GM23338 (cell line): ENCODE measurements at regions not wholly inside any gene's neighbourhood (a gene's known extent, or its start where the extent isn't known, plus 50 kb on each side); places are given as distances from the start of the nearest gene placed in this dataset.
A peak's percentile ranks its signal among the peaks of the same experiment; 100 is the strongest.

ENCODE experiments used
- ATAC-seq: fragments of 200-7000 bp; cut with Tn5 transposase; 3 replicates; pipeline ENCODE4 v1.9.1; 2020
- DNase-seq: peaks from one replicate; pipeline ENCODE4 v3.0.0-alpha.2; 2015; ENCODE audit warnings: low spot score
- H2AFZ ChIP-seq: fragments of 200-600 bp; sonication (generic); 2 replicates; pipeline ENCODE4 v1.8.0; 2016; ENCODE audit warnings: antibody characterized with exemption, mild to moderate bottlenecking, moderate library complexity
- H3F3A ChIP-seq: fragments of 200-600 bp; sonication (generic); replicated peaks from 2 replicates; pipeline ENCODE4 v1.8.0; 2017; ENCODE audit warnings: antibody characterized with exemption, mixed run types, low read depth
- H3K27ac ChIP-seq: fragments of 200-600 bp; sonication (generic); 2 replicates; pipeline ENCODE4 v1.6.1; 2016; ENCODE audit warnings: low read depth
- H3K27me3 ChIP-seq: fragments of 200-600 bp; sonication (generic); 2 replicates; pipeline ENCODE4 v1.8.0; 2016; ENCODE audit warnings: mild to moderate bottlenecking, mixed run types, moderate library complexity; ENCODE audit not compliant: insufficient read depth
- H3K36me3 ChIP-seq: fragments of 200-600 bp; sonication (generic); 2 replicates; pipeline ENCODE4 v1.8.0; 2016; ENCODE audit warnings: mild to moderate bottlenecking; ENCODE audit not compliant: insufficient read depth
- H3K4me1 ChIP-seq: fragments of 200-600 bp; sonication (generic); 2 replicates; pipeline ENCODE4 v1.8.0; 2016; ENCODE audit warnings: mild to moderate bottlenecking, moderate library complexity; ENCODE audit not compliant: insufficient read depth
- H3K4me2 ChIP-seq: fragments of 200-600 bp; sonication (generic); 2 replicates; pipeline ENCODE4 v1.7.1; 2017; ENCODE audit warnings: mixed run types
- H3K4me3 ChIP-seq: fragments of 200-600 bp; sonication (generic); 2 replicates; pipeline ENCODE4 v1.6.1; 2016; ENCODE audit warnings: mixed run types
- H3K79me2 ChIP-seq: fragments of 200-600 bp; sonication (generic); replicated peaks from 2 replicates; pipeline ENCODE4 v1.8.0; 2017; ENCODE audit warnings: mild to moderate bottlenecking; ENCODE audit not compliant: insufficient read depth
- H3K9me2 ChIP-seq: fragments of 200-600 bp; sonication (generic); 2 replicates; pipeline ENCODE4 v1.8.0; 2017; ENCODE audit not compliant: insufficient read depth
- H4K20me1 ChIP-seq: fragments of 200-600 bp; sonication (generic); replicated peaks from 2 replicates; pipeline ENCODE4 v1.8.0; 2017; ENCODE audit warnings: mild to moderate bottlenecking; ENCODE audit not compliant: insufficient read depth
- H3K27ac Mint-ChIP-seq: 2 replicates; pipeline ENCODE4 v1.8.0; 2020; ENCODE audit warnings: inconsistent platforms, mild to moderate bottlenecking, moderate library complexity, mixed read lengths
- H3K27me3 Mint-ChIP-seq: 3 replicates; pipeline ENCODE4 v1.8.0; 2022; ENCODE audit warnings: low read depth, mild to moderate bottlenecking, moderate library complexity, mixed read lengths, inconsistent platforms; ENCODE audit not compliant: insufficient read depth, poor library complexity
- H3K36me3 Mint-ChIP-seq: 3 replicates; pipeline ENCODE4 v1.8.0; 2021; ENCODE audit warnings: low read depth, mild to moderate bottlenecking, inconsistent platforms, moderate library complexity, mixed read lengths
- H3K4me1 Mint-ChIP-seq: 3 replicates; pipeline ENCODE4 v1.8.0; 2020; ENCODE audit warnings: mild to moderate bottlenecking, inconsistent platforms, mixed read lengths
- H3K4me3 Mint-ChIP-seq: 3 replicates; pipeline ENCODE4 v1.8.0; 2021; ENCODE audit warnings: moderate library complexity, mild to moderate bottlenecking, inconsistent platforms, mixed read lengths
- H3K9me3 Mint-ChIP-seq: 3 replicates; pipeline ENCODE4 v1.8.0; 2020; ENCODE audit warnings: moderate library complexity, mild to moderate bottlenecking, inconsistent platforms, mixed read lengths
- CREB1 ChIP-seq: fragments of 250-450 bp; sonication (Bioruptor Pico); IDR thresholded peaks from 2 replicates; pipeline ENCODE4 v1.5.0; 2020; ENCODE audit warnings: low read depth, mild to moderate bottlenecking, moderate library complexity
- EZH2 ChIP-seq: fragments of 200-600 bp; sonication (generic); IDR thresholded peaks from one replicate; pipeline ENCODE4 v1.8.0; 2017; ENCODE audit warnings: antibody characterized with exemption, mild to moderate bottlenecking, low read depth; ENCODE audit not compliant: unreplicated experiment
- EZH2phosphoT487 ChIP-seq: fragments of 200-600 bp; sonication (generic); IDR thresholded peaks from one replicate; pipeline ENCODE4 v1.8.1; 2018; ENCODE audit warnings: antibody characterized with exemption; ENCODE audit not compliant: unreplicated experiment
- NANOG ChIP-seq: IDR thresholded peaks from 2 replicates; pipeline ENCODE4 v1.6.1; 2016; ENCODE audit warnings: antibody characterized with exemption, borderline replicate concordance
- POLR2AphosphoS5 ChIP-seq: IDR thresholded peaks from 2 replicates; pipeline ENCODE4 v1.6.1; 2016; ENCODE audit warnings: antibody characterized with exemption, low read depth
- STAT1 ChIP-seq: IDR thresholded peaks from one replicate; pipeline ENCODE4 v1.6.1; 2016; ENCODE audit warnings: antibody characterized with exemption; ENCODE audit not compliant: unreplicated experiment
- ZNF114 ChIP-seq: fragments of 250-450 bp; sonication (Bioruptor Pico); IDR thresholded peaks from 2 replicates; pipeline ENCODE4 v1.5.0; 2020; ENCODE audit warnings: mild to moderate bottlenecking, moderate library complexity
- ZNF331 ChIP-seq: fragments of 250-450 bp; sonication (Bioruptor Pico); IDR thresholded peaks from 2 replicates; pipeline ENCODE4 v1.5.0; 2020; ENCODE audit warnings: low read depth, mild to moderate bottlenecking, moderate library complexity
- TF ChIP-seq, protein P1 (sequence below): fragments of 250-450 bp; sonication (Bioruptor Pico); IDR thresholded peaks from 2 replicates; pipeline ENCODE4 v1.5.0; 2020; ENCODE audit warnings: mild to moderate bottlenecking, moderate library complexity
- TF ChIP-seq, protein P2 (sequence below): IDR thresholded peaks from one replicate; pipeline ENCODE4 v1.6.1; 2018; ENCODE audit warnings: antibody characterized with exemption; ENCODE audit not compliant: unreplicated experiment
- TF ChIP-seq, protein P3 (sequence below), 2 experiments: fragments of 200-600 bp in 1 of 2; sonication (generic) in 1 of 2; conservative IDR thresholded peaks; 2 replicates each; pipeline versions ENCODE4 v1.5.1 to v1.6.1; 2016 to 2017; ENCODE audit warnings: antibody characterized with exemption in 2 of 2, low read depth in 2 of 2, mild to moderate bottlenecking in 2 of 2, moderate library complexity in 1 of 2

DNA sequence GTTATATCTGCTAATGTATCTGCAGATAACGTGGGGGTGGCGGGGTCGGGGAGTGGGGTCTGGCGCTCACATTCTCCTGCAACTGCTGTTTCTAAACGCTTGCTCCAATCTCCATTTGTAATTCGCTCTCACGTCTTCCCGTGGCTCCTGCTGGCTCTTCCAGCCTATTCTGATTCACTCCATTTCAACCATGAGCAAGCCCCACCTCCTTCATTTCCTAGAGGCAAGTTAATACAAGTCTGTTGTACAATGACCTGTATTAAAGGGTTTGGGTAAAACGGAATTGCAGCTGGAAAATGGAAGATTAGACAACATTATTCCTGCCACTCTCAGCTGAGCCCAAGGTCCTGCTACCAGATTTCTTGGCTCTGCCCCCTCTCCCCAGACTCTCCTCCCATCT is 132.3 kb downstream of the CSNK2A3 start:
- H3K4me3 Mint-ChIP-seq, result no peak overlapping the region
- H3K4me1 ChIP-seq, result 0 out of 2 replicates have a peak, but pooled peaks cover 3% of the 10 kb centered on the region

More for the DNA sequence above, 132.3 kb downstream of the CSNK2A3 start:
- DNase-seq (no peak), ATAC-seq (no peak; the same call in 2 of the 3 replicates)
- H3K27ac Mint-ChIP-seq, result no peak overlapping the region
- H4K20me1 ChIP-seq, result no peaks in the 10 kb centered on the region
- no peaks in the 10 kb centered on the region; the same call in 2 of the 3 replicates for H3K36me3 Mint-ChIP-seq
- no peak overlapping the region for H3K27ac ChIP-seq
- no peaks in the 10 kb centered on the region for H3K27me3 ChIP-seq
- peak overlapping the region; percentile 63; the same call in 1 of the 2 replicates for H2AFZ ChIP-seq
- no peaks in the 10 kb centered on the region for H3K79me2 ChIP-seq
- H3K36me3 ChIP-seq, result no peaks in the 10 kb centered on the region
- no peaks in the 10 kb centered on the region for H3F3A ChIP-seq
- no peak for TF ChIP-seq ZNF114 (CRISPR knock-in tag)
- no peak for TF ChIP-seq POLR2AphosphoS5
- TF ChIP-seq NANOG, result no peak
- TF ChIP-seq, protein P1, sequence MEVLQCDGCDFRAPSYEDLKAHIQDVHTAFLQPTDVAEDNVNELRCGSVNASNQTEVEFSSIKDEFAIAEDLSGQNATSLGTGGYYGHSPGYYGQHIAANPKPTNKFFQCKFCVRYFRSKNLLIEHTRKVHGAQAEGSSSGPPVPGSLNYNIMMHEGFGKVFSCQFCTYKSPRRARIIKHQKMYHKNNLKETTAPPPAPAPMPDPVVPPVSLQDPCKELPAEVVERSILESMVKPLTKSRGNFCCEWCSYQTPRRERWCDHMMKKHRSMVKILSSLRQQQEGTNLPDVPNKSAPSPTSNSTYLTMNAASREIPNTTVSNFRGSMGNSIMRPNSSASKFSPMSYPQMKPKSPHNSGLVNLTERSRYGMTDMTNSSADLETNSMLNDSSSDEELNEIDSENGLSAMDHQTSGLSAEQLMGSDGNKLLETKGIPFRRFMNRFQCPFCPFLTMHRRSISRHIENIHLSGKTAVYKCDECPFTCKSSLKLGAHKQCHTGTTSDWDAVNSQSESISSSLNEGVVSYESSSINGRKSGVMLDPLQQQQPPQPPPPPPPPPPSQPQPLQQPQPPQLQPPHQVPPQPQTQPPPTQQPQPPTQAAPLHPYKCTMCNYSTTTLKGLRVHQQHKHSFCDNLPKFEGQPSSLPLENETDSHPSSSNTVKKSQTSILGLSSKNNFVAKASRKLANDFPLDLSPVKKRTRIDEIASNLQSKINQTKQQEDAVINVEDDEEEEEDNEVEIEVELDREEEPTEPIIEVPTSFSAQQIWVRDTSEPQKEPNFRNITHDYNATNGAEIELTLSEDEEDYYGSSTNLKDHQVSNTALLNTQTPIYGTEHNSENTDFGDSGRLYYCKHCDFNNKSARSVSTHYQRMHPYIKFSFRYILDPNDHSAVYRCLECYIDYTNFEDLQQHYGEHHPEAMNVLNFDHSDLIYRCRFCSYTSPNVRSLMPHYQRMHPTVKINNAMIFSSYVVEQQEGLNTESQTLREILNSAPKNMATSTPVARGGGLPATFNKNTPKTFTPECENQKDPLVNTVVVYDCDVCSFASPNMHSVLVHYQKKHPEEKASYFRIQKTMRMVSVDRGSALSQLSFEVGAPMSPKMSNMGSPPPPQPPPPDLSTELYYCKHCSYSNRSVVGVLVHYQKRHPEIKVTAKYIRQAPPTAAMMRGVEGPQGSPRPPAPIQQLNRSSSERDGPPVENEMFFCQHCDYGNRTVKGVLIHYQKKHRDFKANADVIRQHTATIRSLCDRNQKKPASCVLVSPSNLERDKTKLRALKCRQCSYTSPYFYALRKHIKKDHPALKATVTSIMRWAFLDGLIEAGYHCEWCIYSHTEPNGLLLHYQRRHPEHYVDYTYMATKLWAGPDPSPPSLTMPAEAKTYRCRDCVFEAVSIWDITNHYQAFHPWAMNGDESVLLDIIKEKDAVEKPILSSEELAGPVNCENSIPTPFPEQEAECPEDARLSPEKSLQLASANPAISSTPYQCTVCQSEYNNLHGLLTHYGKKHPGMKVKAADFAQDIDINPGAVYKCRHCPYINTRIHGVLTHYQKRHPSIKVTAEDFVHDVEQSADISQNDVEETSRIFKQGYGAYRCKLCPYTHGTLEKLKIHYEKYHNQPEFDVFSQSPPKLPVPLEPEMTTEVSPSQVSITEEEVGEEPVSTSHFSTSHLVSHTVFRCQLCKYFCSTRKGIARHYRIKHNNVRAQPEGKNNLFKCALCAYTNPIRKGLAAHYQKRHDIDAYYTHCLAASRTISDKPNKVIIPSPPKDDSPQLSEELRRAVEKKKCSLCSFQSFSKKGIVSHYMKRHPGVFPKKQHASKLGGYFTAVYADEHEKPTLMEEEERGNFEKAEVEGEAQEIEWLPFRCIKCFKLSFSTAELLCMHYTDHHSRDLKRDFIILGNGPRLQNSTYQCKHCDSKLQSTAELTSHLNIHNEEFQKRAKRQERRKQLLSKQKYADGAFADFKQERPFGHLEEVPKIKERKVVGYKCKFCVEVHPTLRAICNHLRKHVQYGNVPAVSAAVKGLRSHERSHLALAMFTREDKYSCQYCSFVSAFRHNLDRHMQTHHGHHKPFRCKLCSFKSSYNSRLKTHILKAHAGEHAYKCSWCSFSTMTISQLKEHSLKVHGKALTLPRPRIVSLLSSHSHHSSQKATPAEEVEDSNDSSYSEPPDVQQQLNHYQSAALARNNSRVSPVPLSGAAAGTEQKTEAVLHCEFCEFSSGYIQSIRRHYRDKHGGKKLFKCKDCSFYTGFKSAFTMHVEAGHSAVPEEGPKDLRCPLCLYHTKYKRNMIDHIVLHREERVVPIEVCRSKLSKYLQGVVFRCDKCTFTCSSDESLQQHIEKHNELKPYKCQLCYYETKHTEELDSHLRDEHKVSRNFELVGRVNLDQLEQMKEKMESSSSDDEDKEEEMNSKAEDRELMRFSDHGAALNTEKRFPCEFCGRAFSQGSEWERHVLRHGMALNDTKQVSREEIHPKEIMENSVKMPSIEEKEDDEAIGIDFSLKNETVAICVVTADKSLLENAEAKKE (CRISPR knock-in tag), result no peak
- no peak for TF ChIP-seq ZNF331 (CRISPR knock-in tag)
- TF ChIP-seq, protein P2, sequence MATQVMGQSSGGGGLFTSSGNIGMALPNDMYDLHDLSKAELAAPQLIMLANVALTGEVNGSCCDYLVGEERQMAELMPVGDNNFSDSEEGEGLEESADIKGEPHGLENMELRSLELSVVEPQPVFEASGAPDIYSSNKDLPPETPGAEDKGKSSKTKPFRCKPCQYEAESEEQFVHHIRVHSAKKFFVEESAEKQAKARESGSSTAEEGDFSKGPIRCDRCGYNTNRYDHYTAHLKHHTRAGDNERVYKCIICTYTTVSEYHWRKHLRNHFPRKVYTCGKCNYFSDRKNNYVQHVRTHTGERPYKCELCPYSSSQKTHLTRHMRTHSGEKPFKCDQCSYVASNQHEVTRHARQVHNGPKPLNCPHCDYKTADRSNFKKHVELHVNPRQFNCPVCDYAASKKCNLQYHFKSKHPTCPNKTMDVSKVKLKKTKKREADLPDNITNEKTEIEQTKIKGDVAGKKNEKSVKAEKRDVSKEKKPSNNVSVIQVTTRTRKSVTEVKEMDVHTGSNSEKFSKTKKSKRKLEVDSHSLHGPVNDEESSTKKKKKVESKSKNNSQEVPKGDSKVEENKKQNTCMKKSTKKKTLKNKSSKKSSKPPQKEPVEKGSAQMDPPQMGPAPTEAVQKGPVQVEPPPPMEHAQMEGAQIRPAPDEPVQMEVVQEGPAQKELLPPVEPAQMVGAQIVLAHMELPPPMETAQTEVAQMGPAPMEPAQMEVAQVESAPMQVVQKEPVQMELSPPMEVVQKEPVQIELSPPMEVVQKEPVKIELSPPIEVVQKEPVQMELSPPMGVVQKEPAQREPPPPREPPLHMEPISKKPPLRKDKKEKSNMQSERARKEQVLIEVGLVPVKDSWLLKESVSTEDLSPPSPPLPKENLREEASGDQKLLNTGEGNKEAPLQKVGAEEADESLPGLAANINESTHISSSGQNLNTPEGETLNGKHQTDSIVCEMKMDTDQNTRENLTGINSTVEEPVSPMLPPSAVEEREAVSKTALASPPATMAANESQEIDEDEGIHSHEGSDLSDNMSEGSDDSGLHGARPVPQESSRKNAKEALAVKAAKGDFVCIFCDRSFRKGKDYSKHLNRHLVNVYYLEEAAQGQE, result no peak
- no peak for TF ChIP-seq CREB1 (CRISPR knock-in tag)
- TF ChIP-seq, protein P3, sequence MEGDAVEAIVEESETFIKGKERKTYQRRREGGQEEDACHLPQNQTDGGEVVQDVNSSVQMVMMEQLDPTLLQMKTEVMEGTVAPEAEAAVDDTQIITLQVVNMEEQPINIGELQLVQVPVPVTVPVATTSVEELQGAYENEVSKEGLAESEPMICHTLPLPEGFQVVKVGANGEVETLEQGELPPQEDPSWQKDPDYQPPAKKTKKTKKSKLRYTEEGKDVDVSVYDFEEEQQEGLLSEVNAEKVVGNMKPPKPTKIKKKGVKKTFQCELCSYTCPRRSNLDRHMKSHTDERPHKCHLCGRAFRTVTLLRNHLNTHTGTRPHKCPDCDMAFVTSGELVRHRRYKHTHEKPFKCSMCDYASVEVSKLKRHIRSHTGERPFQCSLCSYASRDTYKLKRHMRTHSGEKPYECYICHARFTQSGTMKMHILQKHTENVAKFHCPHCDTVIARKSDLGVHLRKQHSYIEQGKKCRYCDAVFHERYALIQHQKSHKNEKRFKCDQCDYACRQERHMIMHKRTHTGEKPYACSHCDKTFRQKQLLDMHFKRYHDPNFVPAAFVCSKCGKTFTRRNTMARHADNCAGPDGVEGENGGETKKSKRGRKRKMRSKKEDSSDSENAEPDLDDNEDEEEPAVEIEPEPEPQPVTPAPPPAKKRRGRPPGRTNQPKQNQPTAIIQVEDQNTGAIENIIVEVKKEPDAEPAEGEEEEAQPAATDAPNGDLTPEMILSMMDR (conservative IDR thresholded peaks at IDR 0.05; ENCODE audit: low read depth in 2 of 2), result no peak
- TF ChIP-seq STAT1, result no peak
- no peak for TF ChIP-seq EZH2phosphoT487
- no peak for TF ChIP-seq EZH2
- H3K9me3 Mint-ChIP-seq, result 0 out of 3 replicates have a peak, but pooled peaks cover 4% of the 10 kb centered on the region
- H3K4me1 Mint-ChIP-seq, result peaks cover 6% of the 10 kb centered on the region
- H3K4me3 ChIP-seq, result no peak overlapping the region
- 0 out of 2 replicates have a peak, but pooled peaks cover 6% of the 10 kb centered on the region for H3K9me2 ChIP-seq
- H3K4me2 ChIP-seq, result no peak overlapping the region
- peaks cover 3% of the 10 kb centered on the region for H3K27me3 Mint-ChIP-seq
